Endometrial microvascular endothelial cells (primary cell): ENCODE measurements at regions not wholly inside any gene's neighbourhood (a gene's known extent, or its start where the extent isn't known, plus 50 kb on each side); places are given as distances from the start of the nearest gene placed in this dataset.
"Not testable (repeated sequence)": the region's sequence is repeated elsewhere in the genome, so short reads cannot be mapped to it uniquely, and the experiment has no call there.

Experiments
- in situ Hi-C: cut with HindIII; loops from 2 replicates; pipeline ENCODE4 v1.10.0; 2017; ENCODE audit warnings: low sequenced_read_pairs, low pct_unique_long_range_greater_than_20kb; ENCODE audit errors: inconsistent ontology term

GRCh38 chr1:199010933-199011332 is 372.1 kb downstream of the PTPRC start:
- in situ Hi-C loops: no loop called here

- in situ Hi-C loops: no loop called here
These were observed 377.0 kb downstream of the PTPRC start for GRCh38 chr1:199015799-199016198.

- in situ Hi-C loops: no loop called here
These were observed 379.8 kb downstream of the PTPRC start for GRCh38 chr1:199018471-199019135.

DNA sequence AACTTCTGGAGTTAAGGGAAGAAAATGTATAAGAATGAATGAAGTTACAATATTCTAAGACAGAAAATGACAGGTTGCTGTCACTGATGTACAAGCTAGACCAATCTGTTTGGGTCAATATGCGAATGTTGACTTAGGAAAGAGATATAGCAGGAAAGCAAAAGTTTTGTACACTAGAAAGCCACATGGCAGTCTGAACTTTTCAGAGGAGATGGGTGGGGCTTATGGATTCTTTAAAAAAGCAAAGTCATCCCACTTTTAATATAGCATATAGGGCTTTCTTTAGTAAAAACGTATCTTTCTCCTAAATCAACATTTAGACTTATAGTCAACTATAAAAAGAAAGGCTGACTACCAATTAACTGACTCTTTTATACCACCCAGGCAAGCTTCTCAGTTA is 381.2 kb downstream of the PTPRC start:
- in situ Hi-C loops: no loop called here

DNA sequence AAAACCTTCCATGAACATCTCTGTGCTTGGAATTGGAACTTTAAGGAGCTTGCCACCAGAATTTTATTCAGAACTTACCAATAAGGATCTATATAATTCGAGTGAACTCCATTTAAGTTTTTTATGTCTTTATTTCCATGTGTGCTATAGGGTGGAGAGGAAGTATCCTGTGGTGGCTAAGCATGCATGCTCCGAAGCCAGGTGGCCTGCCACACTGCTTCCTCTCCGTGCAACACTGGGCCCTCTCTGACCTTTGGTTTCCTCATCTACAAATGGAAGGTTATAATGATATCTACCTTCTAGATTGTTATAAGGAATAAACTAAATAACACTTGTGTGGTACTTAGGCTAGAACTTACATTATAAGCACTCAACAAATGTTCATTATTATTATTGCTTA is 382.1 kb downstream of the PTPRC start:
- in situ Hi-C loops: no loop called here

DNA sequence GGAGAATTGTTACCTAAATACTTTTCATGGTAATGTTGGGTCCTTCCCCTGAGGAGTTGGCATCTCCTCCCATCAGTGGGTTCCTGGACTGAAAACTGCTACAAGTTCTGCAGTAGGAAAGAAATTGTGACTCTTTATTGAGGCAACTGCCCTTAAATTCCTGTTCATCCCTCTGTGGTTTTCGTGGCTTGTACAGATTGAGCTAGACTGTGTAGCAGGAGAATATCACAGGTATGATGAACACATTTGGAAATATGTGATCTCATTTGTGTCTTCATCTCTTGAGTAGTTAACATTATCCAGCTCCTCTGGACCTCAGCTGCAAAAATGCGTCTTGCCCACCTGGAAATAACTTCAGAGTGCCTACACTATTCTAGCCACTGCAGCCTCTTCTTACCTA is 390.6 kb downstream of the PTPRC start:
- in situ Hi-C loops: no loop called here

GRCh38 chr1:199029855-199030254 is 391.0 kb downstream of the PTPRC start:
- in situ Hi-C loops: no loop called here

- in situ Hi-C loops: not testable (repeated sequence)
These were observed 391.7 kb downstream of the PTPRC start for GRCh38 chr1:199030541-199030940.

DNA sequence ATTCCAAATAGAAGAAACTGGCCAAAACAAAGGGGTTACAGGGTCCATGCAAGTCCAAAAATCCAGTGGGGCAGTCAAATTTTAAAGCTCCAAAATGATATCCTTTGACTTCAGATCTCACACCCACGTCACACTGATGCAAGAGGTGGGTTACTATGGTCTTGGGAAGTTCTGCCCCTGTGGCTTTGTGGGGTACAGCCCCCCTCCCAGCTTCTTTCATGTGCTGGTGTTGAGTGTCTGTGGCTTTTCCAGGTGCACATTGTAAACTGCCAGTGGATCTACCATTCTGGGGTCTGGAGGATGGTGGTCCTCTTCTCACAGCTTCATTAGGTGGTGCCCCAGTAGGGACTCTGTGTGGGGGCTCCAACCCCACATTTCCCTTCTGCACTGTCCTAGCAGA is 392.3 kb downstream of the PTPRC start:
- in situ Hi-C loops: not testable (repeated sequence)

DNA sequence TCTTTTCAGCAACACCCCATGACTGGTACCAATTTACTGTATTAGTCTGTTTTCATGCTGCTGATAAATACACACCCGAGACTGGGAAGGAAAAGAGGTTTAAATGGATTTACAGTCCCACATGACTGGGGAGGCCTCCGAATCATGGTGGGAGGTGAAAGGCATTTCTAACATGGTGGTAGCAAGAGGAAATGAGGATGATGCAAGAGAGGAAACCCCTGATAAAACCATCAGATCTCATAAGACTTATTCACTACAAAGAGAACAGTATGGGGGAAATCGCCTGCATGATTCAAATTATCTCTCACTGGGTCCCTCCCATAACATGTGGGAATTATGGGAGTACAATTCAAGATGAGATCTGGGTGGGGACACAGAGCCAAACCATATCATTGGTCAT is 393.6 kb downstream of the PTPRC start:
- in situ Hi-C loops: not testable (repeated sequence)

DNA sequence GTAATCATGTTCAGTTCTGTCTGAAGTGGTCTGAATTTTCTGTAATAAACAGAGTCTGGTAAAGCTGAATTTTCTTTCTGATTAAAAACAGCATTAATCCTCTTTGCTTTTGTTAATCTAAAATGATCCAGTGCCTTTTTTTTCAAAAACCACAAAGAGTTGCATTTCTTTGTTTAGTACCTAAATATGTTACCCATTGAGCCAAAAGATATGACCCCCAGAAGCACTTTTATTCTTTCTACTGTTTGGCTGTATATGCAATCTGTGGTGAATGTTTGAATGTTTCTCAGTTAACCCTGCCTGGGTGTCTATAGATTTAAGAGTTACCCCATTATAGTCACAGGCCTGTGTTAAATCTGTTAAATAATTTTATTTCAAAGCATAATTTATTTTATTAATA is 394.8 kb downstream of the PTPRC start:
- in situ Hi-C loops: no loop called here

- in situ Hi-C loops: no loop called here
These were observed 399.3 kb downstream of the PTPRC start for GRCh38 chr1:199038156-199038555.

- in situ Hi-C loops: no loop called here
These were observed 401.5 kb downstream of the PTPRC start for GRCh38 chr1:199040076-199040905.

- in situ Hi-C loops: no loop called here
These were observed 402.5 kb downstream of the PTPRC start for GRCh38 chr1:199041173-199041914.

DNA sequence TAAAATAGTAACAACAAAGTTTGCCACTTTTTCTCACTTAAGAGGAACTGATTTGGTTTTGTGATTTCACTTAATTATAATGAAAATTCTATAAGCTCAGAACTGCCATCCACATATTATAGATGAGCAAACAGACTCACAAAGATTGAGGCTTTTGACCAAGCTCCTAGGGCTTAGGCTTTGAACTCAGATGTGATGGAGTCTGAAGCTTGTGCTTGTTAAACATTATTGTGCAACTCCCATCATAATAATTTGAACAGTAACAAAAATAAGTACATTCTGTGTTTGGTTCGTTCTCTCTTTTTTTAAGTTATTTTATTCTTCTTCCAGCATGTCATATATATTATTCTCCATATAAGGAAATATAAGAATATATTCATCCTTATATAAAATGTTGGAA is 403.4 kb downstream of the PTPRC start:
- in situ Hi-C loops: no loop called here

DNA sequence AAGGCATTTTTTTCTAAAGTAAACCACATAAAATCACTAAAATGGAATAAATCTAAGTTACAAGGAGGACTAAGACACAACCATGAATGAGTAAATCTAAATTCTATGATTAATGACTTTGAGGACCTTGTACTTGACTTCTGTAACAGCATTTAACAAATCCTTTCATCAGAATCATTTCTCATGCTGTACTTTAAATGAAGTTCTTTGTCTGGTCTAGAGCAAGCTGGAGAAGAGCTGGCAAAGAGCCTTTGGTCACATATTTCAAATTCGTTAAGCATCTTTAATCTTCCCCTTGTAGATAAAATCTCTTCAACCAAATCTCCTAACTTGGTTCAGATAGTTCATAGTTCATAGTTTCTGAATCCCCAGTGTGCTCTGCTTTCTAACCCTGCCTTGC is 405.4 kb downstream of the PTPRC start:
- in situ Hi-C loops: no loop called here

GRCh38 chr1:199046618-199047017 is 407.8 kb downstream of the PTPRC start:
- in situ Hi-C loops: no loop called here

DNA sequence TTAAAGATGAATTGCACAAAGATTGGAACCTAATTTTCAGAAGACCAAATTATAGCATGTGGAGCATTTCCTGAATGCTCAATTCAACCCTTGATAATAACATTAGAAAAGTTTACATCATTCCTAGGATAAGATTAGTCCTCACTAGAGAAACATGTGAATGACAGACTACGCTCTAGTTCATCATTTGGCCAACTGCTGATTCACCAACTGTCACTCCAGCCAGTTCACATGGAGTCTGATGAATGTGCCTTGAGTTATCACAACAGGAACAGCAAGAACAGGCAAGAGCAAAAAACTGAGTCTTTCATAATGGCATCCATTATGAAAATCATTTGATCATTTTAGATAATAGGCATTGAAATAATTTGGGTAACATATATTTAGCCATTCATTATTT is 415.9 kb downstream of the PTPRC start:
- in situ Hi-C loops: no loop called here

DNA sequence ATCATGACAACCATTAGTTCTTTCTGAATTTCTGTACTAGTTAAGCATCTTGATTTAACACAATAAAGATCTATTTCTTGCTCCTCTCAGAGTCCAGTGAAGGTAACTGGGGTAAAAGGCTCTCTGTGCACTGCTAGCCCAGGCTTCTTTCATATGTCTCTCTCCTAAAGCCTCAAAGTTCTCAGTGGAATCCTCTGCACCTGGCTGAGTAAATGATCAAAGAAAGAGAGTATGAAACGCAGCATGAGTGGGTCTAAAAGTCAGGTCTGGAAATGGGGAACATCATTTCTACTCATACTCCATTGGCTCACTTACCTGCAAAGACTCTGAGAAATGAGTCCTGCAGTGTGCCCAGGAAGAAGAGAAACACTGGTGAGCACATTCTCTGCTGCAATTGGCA is 418.5 kb downstream of the PTPRC start:
- in situ Hi-C loops: no loop called here

DNA sequence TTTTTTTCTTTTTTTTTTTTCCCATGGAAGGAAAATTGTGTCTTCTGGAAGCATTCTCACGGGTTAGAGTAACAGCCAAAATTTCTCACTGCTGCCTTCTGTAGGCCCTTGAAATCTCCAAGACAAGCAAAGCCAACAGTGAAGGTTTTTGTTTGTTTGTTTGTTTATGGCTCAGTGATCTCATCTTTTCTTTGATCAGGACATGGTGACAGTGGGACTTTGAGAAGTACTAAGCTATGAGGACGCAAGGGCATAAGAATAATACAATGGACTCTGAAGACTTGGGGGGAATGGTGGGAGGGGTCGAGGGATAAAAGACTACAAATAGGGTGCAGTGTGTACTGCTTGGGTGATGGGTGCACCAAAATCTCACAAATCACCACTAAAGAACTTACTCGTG is 419.4 kb downstream of the PTPRC start:
- in situ Hi-C loops: no loop called here
